Activated T-helper 17 cell treated with anti-CD3 and anti-CD28 coated beads, Interleukin-2, amount 50 U/mL, for 72 hours (primary cell): ENCODE measurements at regions not wholly inside any gene's neighbourhood (a gene's known extent, or its start where the extent isn't known, plus 50 kb on each side); places are given as distances from the start of the nearest gene placed in this dataset.

Experiments
- ATAC-seq: fragments of 150-1000 bp; cut with Tn5 transposase; replicated peaks from 2 replicates; pipeline ENCODE4 v1.10.0; 2021; ENCODE audit warnings: mild to moderate bottlenecking, moderate library complexity
- H3K27ac Mint-ChIP-seq: one replicate; pipeline ENCODE4 v1.8.0; 2022; ENCODE audit warnings: mixed read lengths
- H3K27me3 Mint-ChIP-seq: one replicate; pipeline ENCODE4 v1.8.0; 2022; ENCODE audit warnings: mixed read lengths
- H3K36me3 Mint-ChIP-seq: one replicate; pipeline ENCODE4 v1.8.0; 2022; ENCODE audit warnings: low read depth, mild to moderate bottlenecking, mixed read lengths
- H3K4me1 Mint-ChIP-seq: one replicate; pipeline ENCODE4 v1.8.0; 2022; ENCODE audit warnings: mixed read lengths
- H3K4me3 Mint-ChIP-seq: one replicate; pipeline ENCODE4 v1.8.0; 2022; ENCODE audit warnings: mild to moderate bottlenecking, mixed read lengths
- H3K9me3 Mint-ChIP-seq: one replicate; pipeline ENCODE4 v1.8.0; 2022; ENCODE audit warnings: mixed read lengths

DNA sequence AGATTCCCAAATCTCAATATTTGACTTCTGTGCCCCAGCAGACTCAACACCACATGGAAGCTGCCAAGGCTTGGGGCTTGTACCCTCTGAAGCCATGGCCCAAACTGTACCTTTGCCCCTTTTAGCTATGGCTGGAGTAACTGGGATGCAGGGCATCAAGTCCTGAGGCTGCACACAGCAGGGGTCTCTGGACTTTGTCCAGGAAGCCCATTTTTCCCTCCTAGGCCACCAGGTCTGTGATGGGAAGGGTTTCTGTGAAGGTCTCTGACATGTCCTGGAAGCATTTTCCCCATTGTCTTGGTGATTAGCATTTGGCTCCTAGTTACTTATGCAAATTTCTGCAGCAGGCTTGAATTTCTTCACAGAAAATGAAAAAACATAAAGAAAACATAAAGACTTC, 762.3 kb downstream of the GALC start:
- Mint-ChIP-seq H3K27ac (no peak overlapping the region), H3K4me3 (no peak overlapping the region), H3K27me3 (no peaks in the 10 kb centered on the region), H3K4me1 (no peaks in the 10 kb centered on the region), H3K9me3 (peaks cover 10% of the 10 kb centered on the region), H3K36me3 (no peaks in the 10 kb centered on the region)
- no peak for ATAC-seq

DNA sequence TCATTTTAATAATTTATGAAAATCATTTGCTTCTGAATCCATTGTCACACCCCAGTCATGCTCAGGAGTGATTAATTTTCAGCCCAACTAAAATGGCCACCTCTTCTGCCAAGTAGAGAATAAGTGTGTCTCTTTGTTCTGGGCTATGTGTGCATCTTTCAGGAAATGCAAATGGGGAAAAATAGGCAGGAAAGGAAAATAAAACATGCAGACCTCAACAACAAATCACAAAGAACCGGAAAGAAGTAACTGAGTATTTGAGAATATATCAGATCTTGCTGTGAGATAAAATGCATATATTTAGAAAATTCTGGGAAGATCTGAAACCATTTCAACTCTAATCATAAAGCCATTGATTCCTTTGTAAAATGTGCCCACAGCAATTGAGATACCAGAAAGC, 763.9 kb downstream of the GALC start:
- H3K36me3 Mint-ChIP-seq: no peaks in the 10 kb centered on the region
- no peak overlapping the region for H3K27ac Mint-ChIP-seq
- no peaks in the 10 kb centered on the region for H3K27me3 Mint-ChIP-seq
- H3K4me1 Mint-ChIP-seq: no peaks in the 10 kb centered on the region
- H3K9me3 Mint-ChIP-seq: peaks cover 4% of the 10 kb centered on the region
- no peak for ATAC-seq
- no peak overlapping the region for H3K4me3 Mint-ChIP-seq

DNA sequence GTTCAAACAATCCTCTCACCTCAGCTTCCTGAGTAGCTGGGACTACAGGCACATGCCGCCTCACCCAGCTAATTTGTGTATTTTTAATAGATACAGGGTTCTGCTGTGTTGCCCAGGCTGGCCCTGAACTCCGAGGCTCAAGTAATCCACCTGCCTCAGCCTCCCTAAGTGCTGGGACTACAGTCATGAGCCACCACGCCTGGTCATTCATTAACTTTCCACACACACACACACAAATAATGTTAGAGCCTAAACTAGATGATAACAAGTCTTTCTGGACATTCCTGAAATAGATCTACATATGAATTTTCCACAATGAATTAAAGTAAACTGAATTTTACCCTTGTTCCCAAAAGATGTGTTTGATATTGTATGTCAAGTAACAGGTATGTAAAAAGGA, 776.0 kb downstream of the GALC start:
- Mint-ChIP-seq H3K27ac (no peak overlapping the region), H3K4me1 (no peaks in the 10 kb centered on the region), H3K9me3 (peaks cover 8% of the 10 kb centered on the region), H3K27me3 (no peaks in the 10 kb centered on the region), H3K4me3 (no peak overlapping the region), H3K36me3 (no peaks in the 10 kb centered on the region)
- ATAC-seq: no peak

DNA sequence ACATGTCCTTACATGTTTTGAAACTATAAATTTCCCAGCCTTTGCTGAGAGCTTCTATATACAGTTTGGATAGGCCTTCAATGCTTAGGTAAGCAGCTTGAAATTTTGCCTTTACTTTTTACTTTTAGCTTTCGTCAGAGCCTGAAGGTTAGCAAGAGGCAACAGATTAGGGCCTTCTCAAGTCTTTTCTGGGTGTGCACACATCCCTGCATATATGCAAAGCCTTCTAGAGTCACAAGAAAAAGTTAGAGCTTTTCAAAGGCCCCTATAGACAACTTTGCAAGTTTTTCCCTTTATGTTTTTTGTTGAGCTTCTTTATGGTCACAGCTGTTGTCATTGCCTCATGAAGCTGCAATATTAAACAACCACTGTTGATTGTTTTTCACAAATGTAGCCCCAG, 778.4 kb downstream of the GALC start:
- Mint-ChIP-seq H3K4me1 (no peaks in the 10 kb centered on the region), H3K36me3 (no peaks in the 10 kb centered on the region), H3K4me3 (no peak overlapping the region), H3K9me3 (peaks cover 8% of the 10 kb centered on the region), H3K27me3 (no peaks in the 10 kb centered on the region), H3K27ac (no peak overlapping the region)
- ATAC-seq: no peak

DNA sequence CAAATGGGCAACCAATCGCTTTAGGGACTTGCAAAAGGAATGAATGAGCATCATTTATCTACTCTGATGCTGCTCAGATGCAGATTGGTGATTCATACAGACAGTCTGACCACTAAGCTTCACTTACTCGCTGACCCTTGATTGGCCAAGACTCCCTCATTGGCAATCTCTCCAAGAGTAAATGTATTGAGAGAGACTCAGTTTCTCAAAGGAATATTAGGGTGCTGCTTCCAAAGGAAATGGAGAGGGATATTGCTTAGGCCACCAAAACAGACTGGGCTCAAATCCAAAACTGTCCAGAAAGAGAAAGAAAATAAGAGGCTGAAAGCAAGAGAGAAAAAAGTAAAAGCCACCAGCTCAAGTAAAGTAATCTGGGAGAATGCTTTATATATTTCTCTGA, 785.2 kb downstream of the GALC start:
- H3K36me3 Mint-ChIP-seq: no peaks in the 10 kb centered on the region
- H3K4me3 Mint-ChIP-seq: no peak overlapping the region
- no peaks in the 10 kb centered on the region for H3K4me1 Mint-ChIP-seq
- peaks cover 8% of the 10 kb centered on the region for H3K9me3 Mint-ChIP-seq
- ATAC-seq: no peak
- H3K27ac Mint-ChIP-seq: no peak overlapping the region
- H3K27me3 Mint-ChIP-seq: no peaks in the 10 kb centered on the region

DNA sequence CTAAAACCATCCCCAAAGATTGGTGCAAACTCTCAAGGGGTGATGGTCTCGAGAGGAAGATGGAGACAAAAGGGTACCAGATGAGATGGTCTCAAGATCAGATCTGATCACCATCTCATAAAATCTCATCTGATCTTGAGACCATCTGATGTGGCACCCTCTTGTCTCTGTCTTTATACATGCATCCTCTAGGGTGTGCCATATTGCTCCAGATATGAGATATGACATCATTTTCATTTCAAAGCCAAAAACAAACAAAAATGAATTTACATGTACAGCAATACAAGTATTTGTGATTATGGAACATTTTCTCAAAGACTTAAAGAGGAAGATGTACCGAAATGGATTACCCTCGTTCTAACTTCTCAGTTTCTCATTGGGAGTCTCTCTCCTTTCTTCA, 787.2 kb downstream of the GALC start:
- no peaks in the 10 kb centered on the region for H3K27me3 Mint-ChIP-seq
- H3K36me3 Mint-ChIP-seq: no peaks in the 10 kb centered on the region
- ATAC-seq: no peak
- no peak overlapping the region for H3K27ac Mint-ChIP-seq
- peaks cover 8% of the 10 kb centered on the region for H3K9me3 Mint-ChIP-seq
- H3K4me3 Mint-ChIP-seq: no peak overlapping the region
- H3K4me1 Mint-ChIP-seq: no peaks in the 10 kb centered on the region

- H3K27ac Mint-ChIP-seq: no peak overlapping the region
- H3K36me3 Mint-ChIP-seq: no peaks in the 10 kb centered on the region
- no peak overlapping the region for H3K4me3 Mint-ChIP-seq
- peaks cover 10% of the 10 kb centered on the region for H3K9me3 Mint-ChIP-seq
- no peaks in the 10 kb centered on the region for H3K4me1 Mint-ChIP-seq
- H3K27me3 Mint-ChIP-seq: no peaks in the 10 kb centered on the region
- no peak for ATAC-seq
Measured at GRCh38 chr14:87203346-87203745, 789.6 kb downstream of the GALC start.

DNA sequence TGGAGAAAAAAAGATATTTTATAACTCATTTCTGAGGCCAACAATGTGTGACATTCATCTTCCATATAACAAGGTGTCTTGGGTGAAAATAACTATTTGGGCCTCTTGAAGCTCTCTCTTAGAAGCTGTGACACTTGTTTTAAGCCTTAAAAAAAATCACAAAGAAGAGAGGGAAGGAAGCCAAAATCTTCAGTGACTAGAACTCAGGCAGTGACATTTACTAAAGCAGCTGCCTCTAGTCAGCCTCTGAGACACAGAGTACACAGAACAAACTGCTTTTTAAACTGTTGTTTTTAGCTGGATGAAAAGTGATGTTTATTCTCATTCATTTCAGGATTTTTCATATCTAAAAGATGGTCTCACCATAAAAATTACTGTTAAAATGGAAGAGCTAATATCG, 793.6 kb downstream of the GALC start:
- Mint-ChIP-seq H3K27ac (no peak overlapping the region), H3K27me3 (no peaks in the 10 kb centered on the region), H3K36me3 (no peaks in the 10 kb centered on the region)

DNA sequence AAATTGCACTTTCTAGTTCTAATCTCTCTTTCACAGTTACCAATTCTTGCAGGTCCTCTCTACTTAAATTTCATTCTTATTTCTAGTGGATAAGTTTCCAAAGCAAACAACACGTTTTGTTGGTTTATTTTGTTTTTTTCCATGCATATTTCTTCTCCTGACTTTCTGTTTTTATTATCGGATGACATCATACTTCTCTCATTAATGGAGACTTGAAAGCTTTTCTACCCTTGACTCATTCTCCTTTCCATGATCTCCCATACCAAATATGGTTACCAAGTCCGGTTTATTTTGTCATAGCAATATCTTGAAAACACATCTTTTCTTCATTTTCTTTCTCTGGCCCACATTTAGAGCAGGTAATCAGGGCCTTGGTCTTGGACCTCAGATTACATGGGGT, 796.5 kb downstream of the GALC start:
- H3K4me3 Mint-ChIP-seq: no peak overlapping the region
- H3K27ac Mint-ChIP-seq: no peak overlapping the region
- ATAC-seq: no peak
- H3K36me3 Mint-ChIP-seq: no peaks in the 10 kb centered on the region
- H3K4me1 Mint-ChIP-seq: no peaks in the 10 kb centered on the region
- no peaks in the 10 kb centered on the region for H3K27me3 Mint-ChIP-seq
- H3K9me3 Mint-ChIP-seq: peaks cover 20% of the 10 kb centered on the region

More for the DNA sequence above, 793.6 kb downstream of the GALC start:
- peaks cover 15% of the 10 kb centered on the region for H3K9me3 Mint-ChIP-seq
- no peak overlapping the region for H3K4me3 Mint-ChIP-seq
- H3K4me1 Mint-ChIP-seq: no peaks in the 10 kb centered on the region
- ATAC-seq: no peak

GRCh38 chr14:87187786-87188185, 805.2 kb downstream of the GALC start:
- H3K9me3 Mint-ChIP-seq: peaks cover 18% of the 10 kb centered on the region
- H3K36me3 Mint-ChIP-seq: no peaks in the 10 kb centered on the region
- no peaks in the 10 kb centered on the region for H3K27me3 Mint-ChIP-seq
- no peak overlapping the region for H3K4me3 Mint-ChIP-seq
- H3K4me1 Mint-ChIP-seq: no peaks in the 10 kb centered on the region
- H3K27ac Mint-ChIP-seq: no peak overlapping the region
- ATAC-seq: no peak

GRCh38 chr14:87186737-87187136, 806.2 kb downstream of the GALC start:
- Mint-ChIP-seq H3K4me1 (no peaks in the 10 kb centered on the region), H3K9me3 (peaks cover 18% of the 10 kb centered on the region), H3K36me3 (no peaks in the 10 kb centered on the region), H3K27ac (no peak overlapping the region), H3K27me3 (no peaks in the 10 kb centered on the region), H3K4me3 (no peak overlapping the region)
- no peak for ATAC-seq

DNA sequence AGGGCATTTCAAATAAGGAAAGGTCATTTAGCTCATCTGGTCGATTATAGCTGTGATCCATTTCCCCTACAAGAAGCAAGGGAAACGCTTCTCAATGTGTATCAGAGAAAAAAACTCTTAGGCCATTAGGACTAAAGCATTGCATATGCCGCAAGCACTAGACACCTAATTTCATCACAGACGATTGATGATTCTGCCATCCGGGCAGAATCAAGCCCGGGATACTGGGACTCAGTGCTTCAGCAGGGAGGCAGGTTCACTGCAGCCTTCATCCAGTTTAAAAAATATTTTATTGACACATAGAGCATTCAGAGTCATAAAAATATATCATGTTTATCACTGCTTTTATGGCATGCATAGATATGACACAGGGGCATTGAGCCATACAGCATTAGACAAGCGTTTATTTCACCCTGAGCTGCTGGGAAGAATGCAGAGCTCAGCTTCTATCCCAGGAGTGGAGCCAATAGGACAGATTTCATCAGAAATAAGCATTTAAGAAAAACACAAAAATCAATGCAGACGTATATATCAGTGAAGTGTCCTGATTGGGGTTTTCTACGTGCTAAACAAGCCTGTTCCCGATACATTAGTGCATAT, 806.9 kb downstream of the GALC start:
- peaks cover 18% of the 10 kb centered on the region for H3K9me3 Mint-ChIP-seq
- H3K4me3 Mint-ChIP-seq: no peak overlapping the region
- H3K36me3 Mint-ChIP-seq: no peaks in the 10 kb centered on the region

DNA sequence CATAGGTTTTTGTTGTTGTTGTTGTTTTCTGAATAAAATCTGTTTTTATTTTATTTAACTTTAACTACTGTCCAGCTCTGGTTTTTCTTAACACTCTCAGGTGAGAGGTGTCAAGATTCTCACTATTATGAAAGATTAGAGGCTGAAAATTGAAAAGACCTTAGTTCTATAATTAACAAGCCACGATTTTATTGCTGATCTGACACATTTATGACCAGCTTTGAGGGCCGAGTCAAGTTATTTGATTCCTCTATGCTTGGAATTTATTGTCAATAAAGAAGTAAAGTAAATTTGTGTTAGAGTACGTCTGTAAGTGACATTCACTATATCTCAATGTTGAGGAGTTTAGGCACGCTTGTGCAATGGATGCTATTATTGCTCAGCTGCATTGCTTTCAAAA, 808.8 kb downstream of the GALC start:
- Mint-ChIP-seq H3K9me3 (peaks cover 9% of the 10 kb centered on the region), H3K27ac (no peak overlapping the region), H3K4me1 (no peaks in the 10 kb centered on the region), H3K27me3 (no peaks in the 10 kb centered on the region), H3K4me3 (no peak overlapping the region), H3K36me3 (no peaks in the 10 kb centered on the region)
- ATAC-seq: no peak

More for the DNA sequence above, 806.9 kb downstream of the GALC start:
- no peak for ATAC-seq
- Mint-ChIP-seq H3K4me1 (no peaks in the 10 kb centered on the region), H3K27ac (no peak overlapping the region), H3K27me3 (no peaks in the 10 kb centered on the region)

DNA sequence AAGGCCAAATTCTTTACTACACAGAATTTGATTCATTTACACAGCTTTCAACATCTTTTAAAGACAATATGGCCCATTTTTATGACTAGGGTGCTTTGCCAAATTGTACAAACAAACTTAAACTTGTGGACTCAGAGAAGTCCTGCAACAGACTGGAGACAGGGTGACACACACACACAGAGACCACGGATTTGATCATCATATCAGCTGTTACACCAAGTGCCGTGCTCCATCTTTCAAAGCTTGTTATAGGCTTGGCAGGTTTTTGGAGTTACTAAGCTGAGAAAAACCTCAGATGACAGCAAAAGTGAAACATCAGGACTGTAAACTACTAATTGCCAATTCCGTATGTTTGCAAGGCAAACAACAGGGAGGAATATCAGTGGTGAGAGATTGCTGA, 811.7 kb downstream of the GALC start:
- no peaks in the 10 kb centered on the region for H3K27me3 Mint-ChIP-seq
- H3K27ac Mint-ChIP-seq: no peak overlapping the region
- no peaks in the 10 kb centered on the region for H3K36me3 Mint-ChIP-seq
- H3K9me3 Mint-ChIP-seq: peaks cover 7% of the 10 kb centered on the region
- H3K4me3 Mint-ChIP-seq: no peak overlapping the region
- ATAC-seq: no peak
- no peaks in the 10 kb centered on the region for H3K4me1 Mint-ChIP-seq

GRCh38 chr14:87179936-87180335, 813.0 kb downstream of the GALC start:
- ATAC-seq: no peak
- H3K4me1 Mint-ChIP-seq: no peaks in the 10 kb centered on the region
- H3K36me3 Mint-ChIP-seq: no peaks in the 10 kb centered on the region
- no peak overlapping the region for H3K27ac Mint-ChIP-seq
- H3K27me3 Mint-ChIP-seq: no peaks in the 10 kb centered on the region
- H3K9me3 Mint-ChIP-seq: peaks cover 12% of the 10 kb centered on the region
- H3K4me3 Mint-ChIP-seq: no peak overlapping the region

GRCh38 chr14:87178277-87178676, 814.7 kb downstream of the GALC start:
- Mint-ChIP-seq H3K27me3 (no peaks in the 10 kb centered on the region), H3K4me1 (no peaks in the 10 kb centered on the region), H3K36me3 (no peaks in the 10 kb centered on the region), H3K27ac (no peak overlapping the region), H3K4me3 (no peak overlapping the region), H3K9me3 (peaks cover 5% of the 10 kb centered on the region)
- ATAC-seq: no peak
